Left ventricle myocardium inferior (tissue), 1 donor: ENCODE measurements at regions not wholly inside any gene's neighbourhood (a gene's known extent, or its start where the extent isn't known, plus 50 kb on each side); places are given as distances from the start of the nearest gene placed in this dataset.
"Not testable (repeated sequence)": the region's sequence is repeated elsewhere in the genome, so short reads cannot be mapped to it uniquely, and the experiment has no call there.

Source experiments
- DNase-seq: peaks from one replicate; pipeline ENCODE4 v3.0.0-alpha.2; 2020
- H3K27ac ChIP-seq: fragments of 200-600 bp; replicated peaks from 2 replicates; pipeline ENCODE4 v1.8.0; 2021
- H3K27me3 ChIP-seq: fragments of 200-600 bp; 2 replicates; pipeline ENCODE4 v1.8.0; 2021; ENCODE audit warnings: low read depth
- H3K36me3 ChIP-seq: fragments of 200-600 bp; 2 replicates; pipeline ENCODE4 v1.8.0; 2021
- H3K4me1 ChIP-seq: fragments of 200-600 bp; 2 replicates; pipeline ENCODE4 v1.8.0; 2021
- H3K4me3 ChIP-seq: fragments of 200-600 bp; 2 replicates; pipeline ENCODE4 v1.8.0; 2021; ENCODE audit warnings: mild to moderate bottlenecking, moderate library complexity
- H3K9me3 ChIP-seq: fragments of 200-600 bp; replicated peaks from 2 replicates; pipeline ENCODE4 v1.8.0; 2021
- intact Hi-C: fragments of 100-400 bp; cut with micrococcal nuclease; formaldehyde crosslinking; loops from one replicate; pipeline ENCODE4 v1.11.0; 2022
- TF ChIP-seq, protein P1 (sequence below): fragments of 200-600 bp; IDR thresholded peaks from 2 replicates; pipeline ENCODE4 v1.8.0; 2021; ENCODE audit warnings: antibody characterized with exemption, mild to moderate bottlenecking, borderline replicate concordance
- donor health status: DM: no; HTN: yes; CAD: no; lungs with severe emphysema.

DNA sequence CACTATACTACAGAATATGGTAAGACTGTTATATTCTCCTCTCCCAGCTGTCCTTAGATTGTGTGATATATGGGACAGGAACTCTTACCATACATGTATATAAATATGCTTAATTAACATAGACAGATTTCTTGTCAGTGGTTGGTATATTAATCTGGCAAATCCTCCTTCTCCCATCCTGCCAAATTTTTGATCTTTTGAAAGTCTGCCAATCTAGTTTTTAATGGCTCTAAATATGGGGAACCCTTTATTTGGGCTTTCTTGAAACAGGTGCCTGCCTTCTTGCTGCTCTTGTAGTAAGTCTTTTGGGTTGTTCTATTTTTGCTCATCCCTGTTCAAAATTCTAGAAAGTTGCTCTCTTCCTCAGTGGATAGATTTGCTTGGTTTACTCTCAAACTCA, 63.5 kb downstream of the SPATA31D1 start:
- Histone ChIP-seq H3K4me3 (no peak overlapping the region), H3K36me3 (no peaks in the 10 kb centered on the region), H3K27ac (no peak overlapping the region), H3K4me1 (no peaks in the 10 kb centered on the region), H3K27me3 (no peaks in the 10 kb centered on the region), H3K9me3 (no peaks in the 10 kb centered on the region)
- TF ChIP-seq, protein P1, sequence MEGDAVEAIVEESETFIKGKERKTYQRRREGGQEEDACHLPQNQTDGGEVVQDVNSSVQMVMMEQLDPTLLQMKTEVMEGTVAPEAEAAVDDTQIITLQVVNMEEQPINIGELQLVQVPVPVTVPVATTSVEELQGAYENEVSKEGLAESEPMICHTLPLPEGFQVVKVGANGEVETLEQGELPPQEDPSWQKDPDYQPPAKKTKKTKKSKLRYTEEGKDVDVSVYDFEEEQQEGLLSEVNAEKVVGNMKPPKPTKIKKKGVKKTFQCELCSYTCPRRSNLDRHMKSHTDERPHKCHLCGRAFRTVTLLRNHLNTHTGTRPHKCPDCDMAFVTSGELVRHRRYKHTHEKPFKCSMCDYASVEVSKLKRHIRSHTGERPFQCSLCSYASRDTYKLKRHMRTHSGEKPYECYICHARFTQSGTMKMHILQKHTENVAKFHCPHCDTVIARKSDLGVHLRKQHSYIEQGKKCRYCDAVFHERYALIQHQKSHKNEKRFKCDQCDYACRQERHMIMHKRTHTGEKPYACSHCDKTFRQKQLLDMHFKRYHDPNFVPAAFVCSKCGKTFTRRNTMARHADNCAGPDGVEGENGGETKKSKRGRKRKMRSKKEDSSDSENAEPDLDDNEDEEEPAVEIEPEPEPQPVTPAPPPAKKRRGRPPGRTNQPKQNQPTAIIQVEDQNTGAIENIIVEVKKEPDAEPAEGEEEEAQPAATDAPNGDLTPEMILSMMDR = no peak
- intact Hi-C loops = no loop called here
- no peak for DNase-seq

DNA sequence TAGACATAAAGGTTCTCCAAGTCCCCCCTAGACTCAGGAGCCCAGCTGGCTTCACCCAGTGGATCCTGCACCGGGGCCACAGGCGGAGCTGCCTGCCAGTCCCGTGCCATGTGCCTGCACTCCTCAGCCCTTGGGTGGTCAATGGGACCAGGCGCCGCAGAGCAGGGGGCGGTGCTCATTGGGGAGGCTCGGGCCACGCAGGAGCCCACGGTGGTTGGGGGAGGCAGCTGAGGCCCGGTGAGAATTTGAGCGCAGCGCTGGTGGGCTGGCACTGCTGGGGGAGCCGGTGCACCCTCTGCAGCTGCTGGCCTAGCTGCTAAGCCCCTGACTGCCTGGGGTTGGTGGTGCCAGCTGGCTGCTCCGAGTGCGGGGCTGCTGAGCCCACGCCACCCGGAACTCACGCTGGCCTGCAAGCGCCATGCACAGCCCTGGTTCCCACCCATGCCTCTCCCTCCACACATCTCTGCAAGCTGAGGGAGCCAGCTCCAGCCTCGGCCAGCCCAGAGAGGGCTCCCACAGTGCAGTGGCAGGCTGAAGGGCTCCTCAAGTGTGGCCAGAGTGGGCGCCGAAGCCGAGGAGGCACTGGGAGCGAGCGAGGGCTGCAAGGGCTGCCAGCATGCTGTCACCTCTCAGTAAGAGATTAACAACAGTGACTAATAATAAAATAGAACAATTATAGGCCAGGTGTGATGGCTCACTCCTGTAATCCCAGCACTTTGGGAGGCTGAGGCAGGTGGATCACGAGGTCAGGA, 65.9 kb downstream of the SPATA31D1 start:
- no peaks in the 10 kb centered on the region for H3K4me1 ChIP-seq
- TF ChIP-seq, protein P1 = no peak
- DNase-seq = no peak
- no peak overlapping the region for H3K27ac ChIP-seq
- no peaks in the 10 kb centered on the region for H3K9me3 ChIP-seq
- no peaks in the 10 kb centered on the region for H3K27me3 ChIP-seq
- no peak overlapping the region for H3K4me3 ChIP-seq
- H3K36me3 ChIP-seq = no peaks in the 10 kb centered on the region
- intact Hi-C loops = no loop called here

DNA sequence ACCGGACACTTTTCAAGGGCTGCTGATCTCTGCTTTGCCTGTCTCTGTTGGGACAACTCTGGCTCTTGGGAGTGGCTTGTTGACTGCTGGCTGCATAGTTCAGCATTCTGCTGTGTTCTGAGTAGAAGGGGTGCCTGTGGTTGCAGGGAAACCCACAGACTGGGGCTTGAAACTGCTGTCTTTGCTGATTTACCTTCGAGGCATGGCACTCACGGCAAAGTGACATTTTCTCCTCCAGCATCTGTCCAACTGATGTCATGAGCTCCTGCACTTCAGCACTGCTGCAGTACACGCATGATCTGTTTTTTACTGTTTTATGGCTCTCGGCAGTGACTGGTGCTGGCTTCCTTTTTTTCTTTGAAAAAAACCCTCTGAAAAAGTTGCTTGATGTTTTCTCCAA, 69.2 kb downstream of the SPATA31D1 start:
- no peaks in the 10 kb centered on the region for H3K9me3 ChIP-seq
- intact Hi-C loops = no loop called here
- no peak overlapping the region for H3K4me3 ChIP-seq
- no peak overlapping the region for H3K27ac ChIP-seq
- H3K4me1 ChIP-seq = no peaks in the 10 kb centered on the region
- no peak for DNase-seq
- H3K36me3 ChIP-seq = no peaks in the 10 kb centered on the region
- TF ChIP-seq, protein P1 = no peak
- H3K27me3 ChIP-seq = no peaks in the 10 kb centered on the region

DNA sequence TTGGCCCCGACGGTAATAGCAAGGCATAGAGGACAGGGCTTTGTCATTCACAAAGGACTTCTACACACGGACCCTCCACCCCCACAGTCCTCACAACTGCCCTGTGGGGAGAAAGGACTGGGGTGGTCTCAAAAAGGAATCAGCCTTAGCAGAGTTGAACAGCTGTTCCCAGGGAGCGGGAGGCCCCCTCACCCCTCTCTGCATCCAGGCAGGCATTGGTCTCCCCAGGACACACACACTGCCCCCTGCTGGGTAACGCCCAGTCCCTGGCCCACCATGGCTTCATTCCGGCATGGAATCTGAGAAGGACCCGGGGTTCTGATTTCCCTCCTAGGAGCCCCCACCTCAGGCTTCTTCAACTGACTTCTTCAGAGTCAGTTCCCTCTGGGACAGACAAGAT, 73.2 kb downstream of the SPATA31D1 start:
- intact Hi-C loops, H3K9me3 ChIP-seq, H3K27me3 ChIP-seq, H3K4me1 ChIP-seq, DNase-seq, H3K27ac ChIP-seq, H3K36me3 ChIP-seq, H3K4me3 ChIP-seq: not testable (repeated sequence)

DNA sequence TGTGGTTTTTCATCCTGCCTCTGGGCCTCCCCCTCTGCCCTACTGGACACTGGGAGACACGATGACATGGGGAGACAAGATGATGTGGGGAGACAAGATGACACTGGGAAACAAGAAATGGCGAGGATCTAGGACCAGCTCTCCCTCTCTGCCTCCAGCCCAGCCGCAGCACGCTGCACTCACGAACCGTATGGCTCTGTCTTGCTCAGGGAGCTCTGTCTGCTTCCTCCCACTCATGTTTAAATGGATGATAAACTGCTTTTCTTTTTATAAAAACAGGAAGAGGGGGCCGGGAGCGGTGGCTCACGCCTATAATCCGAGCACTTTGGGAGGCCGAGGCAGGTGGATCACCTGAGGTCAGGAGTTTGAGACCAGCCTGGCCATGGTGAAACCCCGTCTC, 73.7 kb downstream of the SPATA31D1 start:
- no peaks in the 10 kb centered on the region for H3K36me3 ChIP-seq
- intact Hi-C loops = no loop called here
- no peaks in the 10 kb centered on the region for H3K9me3 ChIP-seq
- DNase-seq = no peak
- TF ChIP-seq, protein P1 = no peak
- no peaks in the 10 kb centered on the region for H3K4me1 ChIP-seq
- H3K27ac ChIP-seq = no peak overlapping the region
- no peak overlapping the region for H3K4me3 ChIP-seq
- H3K27me3 ChIP-seq = no peaks in the 10 kb centered on the region

DNA sequence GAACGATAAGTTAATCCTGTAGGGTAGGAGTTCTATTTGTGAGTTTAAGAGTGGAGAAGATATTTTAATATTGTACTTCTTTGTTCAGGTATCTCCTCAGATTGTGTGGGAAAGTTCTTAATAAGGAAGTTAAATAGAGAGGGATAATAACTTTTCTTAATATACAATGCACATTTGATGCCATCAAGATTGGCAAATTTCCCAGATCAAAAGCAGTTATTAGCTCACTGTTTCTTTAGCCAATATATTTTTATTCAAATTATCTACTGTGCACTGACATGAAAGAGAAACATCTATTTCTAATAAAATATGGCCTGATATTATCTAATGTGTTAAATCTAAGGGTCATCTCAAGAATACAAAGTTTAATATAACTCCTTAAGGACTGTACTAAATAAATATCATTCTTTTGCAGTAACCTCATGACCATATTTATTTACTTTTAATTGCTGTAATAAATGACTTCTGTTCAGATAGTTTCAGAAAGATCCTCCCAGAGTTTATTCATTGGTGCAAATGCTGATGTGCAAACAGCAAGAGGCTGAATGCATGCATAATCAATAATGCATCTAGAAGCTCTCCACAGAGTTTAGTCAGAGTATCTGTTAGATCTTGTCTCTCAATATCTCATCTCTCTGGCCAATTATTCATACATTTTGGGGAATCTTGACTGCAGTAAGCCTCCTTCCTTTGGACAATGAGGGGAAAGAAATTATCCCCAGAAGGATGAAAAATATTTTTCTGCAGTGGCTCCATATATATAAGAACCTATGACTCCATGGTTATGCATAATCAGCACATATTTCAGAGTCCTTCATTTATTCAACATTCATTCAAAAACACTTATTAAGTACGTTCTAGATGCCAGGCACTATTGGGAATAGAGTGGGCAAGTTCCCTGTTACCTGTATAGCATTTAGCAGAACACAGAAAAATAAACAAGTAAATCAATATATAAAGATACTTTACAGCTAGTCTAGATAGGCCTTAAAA, 85.3 kb downstream of the SPATA31D1 start:
- DNase-seq = no peak
- Histone ChIP-seq H3K27me3 (no peaks in the 10 kb centered on the region), H3K9me3 (peaks cover 3% of the 10 kb centered on the region), H3K27ac (no peak overlapping the region), H3K36me3 (no peaks in the 10 kb centered on the region), H3K4me3 (no peak overlapping the region), H3K4me1 (no peaks in the 10 kb centered on the region)
- intact Hi-C loops = no loop called here
- TF ChIP-seq, protein P1 = no peak
